GM21825 (cell line): ENCODE measurements at regions not wholly inside any gene's neighbourhood (a gene's known extent, or its start where the extent isn't known, plus 50 kb on each side); places are given as distances from the start of the nearest gene placed in this dataset.

Experiments used
- ATAC-seq: cut with Tn5 transposase; IDR thresholded peaks from one replicate; pipeline ENCODE4 v1.9.1; 2021; ENCODE audit warnings: mild to moderate bottlenecking, moderate library complexity; ENCODE audit not compliant: unreplicated experiment

DNA sequence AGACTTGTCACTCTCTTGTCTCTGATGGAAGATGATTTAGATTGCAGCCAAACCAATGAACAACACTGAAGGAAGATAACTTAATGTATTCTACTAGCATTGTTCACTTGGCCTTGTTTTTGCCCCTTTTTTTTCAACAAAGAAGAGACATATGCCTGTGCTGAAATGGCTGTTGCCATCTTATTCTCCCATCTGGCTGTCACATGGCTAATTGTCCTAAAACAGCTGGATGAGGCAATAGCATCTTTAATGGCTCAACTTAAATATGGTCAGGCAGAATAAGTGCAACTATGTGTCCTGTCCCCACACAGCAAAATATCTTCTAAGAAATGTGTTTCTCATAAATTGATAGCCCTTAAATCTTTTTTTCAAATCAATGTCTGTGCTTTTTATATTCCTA is 576.9 kb downstream of the TUSC7 start:
- ATAC-seq = no peak

DNA sequence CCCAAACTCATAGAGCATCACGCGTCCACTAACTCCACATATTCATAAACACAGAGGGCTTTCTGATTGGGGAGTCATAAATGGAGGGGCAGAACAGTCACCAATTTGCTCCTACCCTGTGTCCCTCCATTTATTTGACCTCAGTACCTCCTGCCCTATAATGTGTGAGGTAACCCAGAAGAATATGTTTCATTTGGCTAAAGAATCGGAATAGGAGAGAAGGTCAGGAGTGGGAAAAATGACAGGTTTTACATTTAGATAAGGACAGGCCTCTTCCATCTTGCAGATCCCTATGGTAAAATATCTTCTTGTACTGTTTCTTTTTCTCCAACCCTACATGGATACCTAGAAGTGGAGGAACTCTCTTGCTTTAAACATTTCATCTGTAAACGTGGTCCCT is 578.0 kb downstream of the TUSC7 start:
- no peak for ATAC-seq

DNA sequence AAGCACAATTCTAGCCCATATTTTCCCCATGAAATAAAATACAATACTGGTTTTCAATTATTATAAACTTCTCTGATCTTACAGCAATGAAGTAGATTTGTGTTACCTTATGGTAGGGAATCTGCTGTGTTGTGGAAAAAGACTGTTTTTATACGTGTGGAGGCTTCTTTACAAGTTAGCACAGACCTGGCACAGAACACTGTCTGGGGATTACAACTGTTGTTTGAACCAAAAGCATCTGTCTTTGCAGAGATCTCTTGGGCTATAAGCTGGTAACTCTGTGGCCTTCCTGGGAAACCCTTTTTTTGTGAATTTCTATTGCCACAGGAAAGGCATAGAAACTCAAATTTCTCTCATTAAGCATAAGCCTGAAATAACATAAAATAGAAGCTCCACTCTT is 581.9 kb downstream of the TUSC7 start:
- no peak for ATAC-seq

DNA sequence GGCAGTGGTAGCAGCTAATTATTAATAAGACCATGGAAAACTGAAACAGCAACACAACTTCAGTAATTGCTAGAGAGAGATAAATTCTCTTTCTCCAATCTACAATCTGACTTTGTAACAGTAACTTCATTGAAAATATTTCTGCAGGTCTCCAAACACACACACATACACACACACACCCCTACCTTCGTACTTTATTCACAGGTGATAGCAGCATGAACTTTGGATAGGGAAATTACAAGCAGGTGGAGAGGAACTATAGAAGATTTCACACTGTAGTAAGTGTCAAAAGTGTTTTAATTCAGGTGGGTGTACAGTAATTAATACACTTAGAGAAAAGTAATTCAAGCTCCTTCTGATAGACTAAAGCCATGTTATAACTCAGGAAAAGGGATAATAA is 587.5 kb downstream of the TUSC7 start:
- ATAC-seq = no peak

DNA sequence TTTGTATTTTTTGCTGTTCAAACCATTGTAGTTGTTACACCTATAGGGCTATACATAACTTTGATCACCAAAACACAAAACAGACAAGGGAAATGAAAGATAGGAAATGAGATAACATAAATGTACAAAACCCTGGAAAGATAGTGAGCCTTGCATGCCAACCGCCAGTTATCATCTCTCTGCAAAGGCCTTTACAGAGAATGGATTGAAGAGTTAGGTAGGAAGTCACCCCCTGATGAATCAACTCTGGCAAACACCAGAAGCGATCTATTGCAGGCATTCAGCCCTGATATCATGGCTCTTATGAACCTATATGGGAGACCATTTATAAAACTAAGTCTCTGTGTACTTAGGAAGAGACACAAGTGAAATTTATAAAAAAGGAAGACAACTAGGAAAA is 588.0 kb downstream of the TUSC7 start:
- no peak for ATAC-seq

DNA sequence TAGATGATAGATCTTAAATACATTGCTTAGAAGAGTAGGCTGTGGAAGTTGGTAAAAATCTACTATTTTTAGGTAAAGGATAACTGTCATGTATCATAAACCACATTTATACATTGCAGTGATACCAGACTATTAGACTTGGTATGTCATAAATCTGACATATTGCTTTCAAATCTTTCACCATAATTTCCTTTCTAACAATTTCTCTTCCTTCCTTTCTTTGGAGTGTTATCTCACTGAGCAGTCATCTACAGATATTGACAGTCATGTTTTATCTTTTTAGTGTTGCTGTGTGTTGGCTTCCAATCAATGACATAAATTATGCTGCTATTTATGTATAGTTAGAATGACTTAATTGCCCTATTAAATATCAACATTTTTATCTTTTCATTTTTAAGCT is 588.7 kb downstream of the TUSC7 start:
- ATAC-seq = no peak

DNA sequence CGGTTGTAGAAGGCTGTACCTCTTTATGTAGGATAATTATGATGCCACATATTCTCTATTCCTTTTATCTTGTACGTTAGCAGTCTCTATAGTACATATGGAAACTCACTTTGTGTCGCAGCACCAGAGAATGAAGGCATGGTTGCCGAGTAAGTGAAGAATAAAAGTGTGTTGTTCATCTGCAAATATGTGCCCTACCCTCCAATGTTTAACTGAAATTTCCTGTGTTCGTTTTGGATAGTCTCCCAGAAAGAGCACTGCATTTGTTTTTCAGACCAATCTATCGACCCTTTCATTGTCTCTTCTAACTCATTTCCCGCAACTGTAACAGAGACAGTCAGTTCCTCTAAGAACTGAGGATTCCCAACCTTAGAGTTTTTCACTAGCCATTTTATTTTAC is 592.8 kb downstream of the TUSC7 start:
- no peak for ATAC-seq

DNA sequence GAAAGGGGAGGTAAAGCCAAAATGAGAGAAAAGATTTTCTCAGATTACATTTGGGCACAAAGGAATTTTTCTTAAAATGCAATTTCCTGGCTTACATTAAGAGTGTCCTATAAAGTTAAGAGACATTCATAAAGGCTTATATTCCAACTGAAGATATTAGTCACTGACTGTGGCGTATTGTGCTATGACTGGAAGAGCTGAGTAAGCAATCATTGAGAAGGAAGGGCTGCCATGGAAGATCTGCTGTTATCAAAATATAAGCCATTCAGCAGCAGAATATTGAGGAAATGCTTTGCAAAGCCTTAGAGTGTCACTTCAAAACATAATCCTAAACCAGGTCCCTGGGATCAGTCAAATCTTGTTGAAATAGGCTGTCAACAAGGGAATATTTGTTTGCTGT is 593.9 kb downstream of the TUSC7 start:
- ATAC-seq = no peak

DNA sequence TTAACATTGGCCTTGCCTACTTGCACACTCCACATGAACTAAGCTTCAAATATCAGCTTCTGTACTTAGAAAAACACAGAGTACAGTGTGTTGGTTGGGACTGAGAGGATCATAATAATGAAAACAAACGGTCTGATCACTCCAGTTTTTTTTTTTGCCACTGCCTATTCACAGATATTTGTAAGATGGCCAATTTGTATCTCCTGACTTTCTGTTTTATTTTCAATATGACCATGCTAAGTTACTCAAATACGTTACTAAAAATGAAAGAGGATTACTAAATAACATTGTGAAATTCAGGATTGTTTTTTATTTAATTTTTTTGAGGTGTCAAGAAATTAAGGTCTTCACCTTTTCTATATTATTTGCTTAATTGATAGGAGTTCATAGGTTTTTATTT is 595.1 kb downstream of the TUSC7 start:
- ATAC-seq = no peak

DNA sequence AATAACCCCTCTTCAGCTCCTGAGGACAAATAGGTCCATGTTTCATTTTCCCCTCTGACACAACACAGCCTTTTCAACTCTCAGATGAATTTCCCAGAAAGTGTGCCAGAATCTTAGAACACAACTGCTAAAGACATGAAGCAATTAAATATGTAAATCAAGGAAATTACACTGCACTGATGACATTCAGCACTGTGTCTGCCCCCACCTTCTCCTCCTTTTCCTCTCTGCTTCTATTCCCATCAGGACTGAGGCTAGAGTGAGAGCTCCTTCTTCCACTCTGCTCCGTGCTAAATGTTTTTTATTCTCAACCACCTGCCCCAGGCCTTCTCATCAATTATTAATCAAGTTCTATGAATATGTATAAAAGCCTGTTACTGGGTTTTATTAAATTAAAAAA is 596.1 kb downstream of the TUSC7 start:
- ATAC-seq = no peak

DNA sequence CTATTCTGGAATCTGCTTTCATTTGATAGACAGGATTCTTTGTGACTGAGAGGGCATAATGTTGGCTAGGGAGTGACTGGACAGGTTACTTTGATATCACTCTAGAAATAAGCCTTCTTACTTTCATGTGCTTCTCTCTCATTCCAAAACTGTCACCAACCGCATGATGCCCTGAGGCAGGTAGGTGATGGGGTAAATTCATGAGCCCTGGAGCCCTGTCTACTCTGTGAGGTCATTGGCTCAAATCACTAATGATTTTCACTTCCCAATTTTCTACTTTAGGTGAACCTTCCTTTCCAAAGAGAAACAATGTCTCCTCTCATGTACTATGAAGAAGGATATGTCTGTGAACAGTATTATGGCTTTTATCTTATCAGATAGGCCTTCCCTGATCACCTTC is 596.7 kb downstream of the TUSC7 start:
- ATAC-seq = no peak

DNA sequence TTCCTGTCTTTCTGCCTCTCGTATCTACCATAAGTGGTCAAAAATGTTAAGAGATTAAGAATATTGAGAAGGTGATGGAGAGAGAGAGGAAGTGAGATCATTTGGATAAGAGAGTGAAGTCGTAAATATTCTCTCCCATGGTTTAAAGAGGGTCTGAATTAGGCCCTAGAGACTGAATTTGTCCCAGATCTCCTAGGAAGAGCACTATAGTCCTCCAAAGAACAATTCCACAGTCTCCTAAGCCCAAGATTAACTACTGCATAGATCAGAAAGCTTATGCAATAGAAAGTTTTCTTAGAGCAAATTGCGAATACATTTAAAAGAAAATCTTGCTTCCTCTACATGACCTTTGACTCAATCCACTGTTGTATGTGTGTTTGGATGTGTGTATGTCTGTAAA is 598.8 kb downstream of the TUSC7 start:
- ATAC-seq = no peak

DNA sequence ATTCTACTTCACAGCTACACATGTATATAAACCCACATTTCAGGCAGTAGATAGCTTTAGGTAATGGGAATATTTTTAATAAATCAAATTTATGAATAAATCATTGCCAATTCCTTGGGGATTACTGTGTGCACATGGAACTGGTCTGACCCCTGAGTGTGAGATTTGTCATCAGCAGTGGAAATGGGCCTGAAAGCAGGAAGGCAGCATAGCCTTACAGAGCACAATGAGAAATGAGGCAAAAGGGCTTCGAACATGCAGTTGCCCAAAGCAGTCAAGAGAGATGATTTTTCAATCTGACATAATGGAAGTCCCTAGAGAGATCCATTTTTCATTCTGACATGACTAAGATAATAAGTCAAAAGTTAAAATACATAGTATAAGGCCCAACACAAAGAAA is 599.2 kb downstream of the TUSC7 start:
- no peak for ATAC-seq

DNA sequence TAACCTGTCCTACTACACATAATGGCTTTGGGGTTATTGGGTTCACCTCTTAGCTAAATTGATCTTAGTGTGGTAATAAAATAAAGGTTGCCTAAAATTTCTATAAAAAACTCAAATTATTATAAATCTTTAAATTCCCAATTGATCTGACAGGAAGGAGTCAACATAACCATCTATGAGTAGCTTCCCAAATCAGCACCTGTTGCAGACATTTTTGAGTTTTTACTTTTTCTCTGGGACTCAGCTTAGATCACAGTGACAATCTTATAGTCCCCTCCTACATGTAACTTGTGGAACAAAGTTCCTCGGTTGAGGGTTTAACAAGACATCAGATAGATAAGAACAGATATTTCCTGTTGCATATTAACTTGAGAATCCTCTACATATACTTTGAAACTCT is 601.0 kb downstream of the TUSC7 start:
- no peak for ATAC-seq

DNA sequence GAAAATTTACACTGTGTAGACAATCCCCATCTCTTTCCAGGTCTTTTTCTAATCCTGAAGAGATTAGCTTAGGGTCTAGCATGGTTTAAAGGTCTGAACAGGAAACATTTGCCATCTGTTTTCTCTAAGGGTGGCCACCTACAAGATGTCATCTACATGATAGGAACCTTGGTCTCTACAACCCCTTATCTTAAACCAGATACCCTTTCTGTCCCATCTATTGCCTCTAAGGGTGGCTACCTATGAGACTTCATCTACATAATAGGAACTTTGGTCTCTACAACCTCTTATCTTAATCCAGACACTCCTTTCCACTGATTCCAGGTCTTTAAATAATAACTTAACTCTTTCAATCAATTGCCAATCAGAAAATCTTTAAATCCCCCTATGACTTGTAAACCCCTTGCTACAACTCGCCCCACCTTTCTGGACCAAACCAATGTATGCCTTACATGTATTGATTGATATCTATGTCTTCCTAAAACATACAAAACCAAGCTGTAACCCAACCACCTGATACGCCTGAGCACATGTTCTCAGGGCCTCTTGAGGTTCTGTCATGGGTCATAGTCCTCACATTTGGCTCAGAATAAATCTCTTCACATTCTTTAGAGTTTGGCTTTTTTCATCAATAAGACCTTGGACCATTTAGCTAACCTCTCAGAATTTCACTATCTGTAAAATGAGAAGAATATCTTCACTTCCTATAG is 605.0 kb downstream of the TUSC7 start:
- no peak for ATAC-seq

DNA sequence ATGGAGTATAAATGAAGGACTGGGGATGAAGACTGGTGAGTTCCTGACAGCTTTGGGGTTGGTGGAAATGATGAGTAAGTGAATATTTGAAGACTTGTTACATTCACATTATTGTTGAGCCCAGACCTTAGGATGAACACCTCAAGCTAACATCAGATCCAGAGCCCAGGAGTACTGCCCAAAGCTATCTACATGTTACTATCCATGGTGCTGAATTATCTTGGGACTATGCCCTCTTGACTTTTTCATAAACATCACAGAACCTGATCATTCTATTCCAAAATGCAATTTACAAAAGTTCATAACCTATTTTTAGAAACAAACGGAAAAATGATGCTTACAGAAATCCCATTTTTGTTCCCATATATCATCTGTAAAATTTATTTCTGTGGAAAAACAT is 613.3 kb downstream of the TUSC7 start:
- ATAC-seq = no peak

DNA sequence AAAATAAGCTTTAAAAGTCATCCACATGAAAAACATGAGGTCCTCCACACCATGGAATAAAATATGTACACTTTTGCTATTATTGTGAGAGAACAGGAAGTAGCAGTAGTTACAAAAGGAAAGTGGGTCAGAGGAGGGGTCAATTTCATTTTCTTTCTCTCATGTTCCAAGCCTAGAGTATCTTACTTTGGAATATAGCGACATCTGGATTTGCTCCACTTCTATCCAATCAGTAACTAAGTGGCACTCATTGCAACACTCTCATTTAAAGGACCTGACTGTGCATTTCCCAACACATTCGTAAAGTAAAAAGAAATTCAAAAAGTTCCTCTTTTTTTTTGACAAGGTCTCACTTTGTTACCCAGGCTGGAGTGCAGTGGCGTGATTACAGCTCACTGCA is 637.3 kb downstream of the TUSC7 start:
- no peak for ATAC-seq

DNA sequence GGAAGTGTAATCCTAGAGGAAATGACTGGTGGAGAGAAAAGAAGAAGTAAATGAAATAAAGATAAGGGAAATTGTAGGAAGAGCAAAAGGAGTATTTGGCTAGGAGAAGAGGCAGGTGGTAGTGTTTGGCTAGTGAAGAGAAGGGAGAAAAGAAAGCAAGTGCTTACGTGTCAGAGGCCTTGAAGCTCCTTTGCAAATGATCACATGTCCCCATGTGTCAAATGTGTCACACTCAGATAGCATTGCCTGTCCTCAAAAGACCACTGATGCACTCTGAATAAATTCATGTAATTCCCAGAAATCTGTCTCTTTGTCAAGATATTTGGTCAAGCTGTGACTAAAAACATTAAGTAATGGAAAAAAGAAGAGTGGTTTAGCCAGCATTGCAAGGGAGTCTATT is 639.3 kb downstream of the TUSC7 start:
- ATAC-seq = no peak

DNA sequence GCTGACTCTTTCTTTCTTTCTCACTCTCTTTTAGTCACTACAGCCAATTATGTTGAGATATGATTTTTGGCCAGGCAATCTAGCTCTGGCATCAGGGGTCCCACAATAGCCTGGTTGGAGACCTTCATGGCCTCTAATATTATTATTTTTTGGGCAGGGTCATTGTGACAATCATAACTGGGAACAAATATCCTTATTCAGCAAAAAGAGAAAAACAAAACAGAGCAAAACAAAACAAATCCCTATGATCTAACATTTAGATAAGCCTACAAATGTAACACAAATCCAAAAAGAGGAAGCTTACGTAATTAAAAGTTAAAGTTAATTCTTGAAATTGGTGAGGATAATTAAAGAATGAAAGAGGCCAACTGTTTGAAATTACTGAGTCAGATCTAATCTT is 640.0 kb downstream of the TUSC7 start:
- ATAC-seq = no peak

DNA sequence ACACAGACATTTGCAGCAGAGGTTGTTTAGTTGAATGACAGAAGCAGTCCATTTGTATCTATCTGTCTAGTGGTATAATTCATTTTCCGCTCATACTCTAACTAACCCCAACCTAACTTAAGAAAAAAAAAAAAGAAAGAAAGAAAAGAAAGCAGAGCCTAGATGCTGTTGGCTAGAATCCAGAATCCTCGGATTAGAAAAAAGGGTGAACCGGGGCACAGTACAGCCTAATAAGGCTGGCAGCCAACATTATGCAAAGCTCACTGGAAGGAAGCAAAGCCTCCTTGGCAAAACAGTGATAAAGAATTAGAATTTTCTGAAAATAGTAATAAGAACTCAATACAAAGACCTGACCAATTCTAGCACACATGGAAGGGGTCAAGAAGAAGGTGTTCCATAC is 640.8 kb downstream of the TUSC7 start:
- ATAC-seq = no peak

DNA sequence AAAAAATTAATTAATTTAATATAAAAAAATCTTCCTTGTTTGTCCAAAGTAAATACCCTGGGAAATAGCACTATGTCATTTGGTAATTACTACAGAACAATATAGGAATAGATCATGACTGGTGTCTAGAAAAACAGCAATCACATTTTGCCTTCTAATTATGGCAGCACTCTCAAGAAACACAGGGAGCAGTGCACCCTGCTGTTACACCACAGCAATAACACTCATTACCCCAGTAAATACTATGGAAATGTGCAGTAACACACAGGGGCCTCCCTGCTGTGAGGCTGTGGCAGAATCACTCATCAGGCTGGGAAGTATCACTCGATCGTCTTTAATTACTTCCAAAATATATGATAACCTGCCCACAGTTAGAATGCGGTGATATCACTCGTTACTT is 646.0 kb downstream of the TUSC7 start:
- ATAC-seq = no peak

DNA sequence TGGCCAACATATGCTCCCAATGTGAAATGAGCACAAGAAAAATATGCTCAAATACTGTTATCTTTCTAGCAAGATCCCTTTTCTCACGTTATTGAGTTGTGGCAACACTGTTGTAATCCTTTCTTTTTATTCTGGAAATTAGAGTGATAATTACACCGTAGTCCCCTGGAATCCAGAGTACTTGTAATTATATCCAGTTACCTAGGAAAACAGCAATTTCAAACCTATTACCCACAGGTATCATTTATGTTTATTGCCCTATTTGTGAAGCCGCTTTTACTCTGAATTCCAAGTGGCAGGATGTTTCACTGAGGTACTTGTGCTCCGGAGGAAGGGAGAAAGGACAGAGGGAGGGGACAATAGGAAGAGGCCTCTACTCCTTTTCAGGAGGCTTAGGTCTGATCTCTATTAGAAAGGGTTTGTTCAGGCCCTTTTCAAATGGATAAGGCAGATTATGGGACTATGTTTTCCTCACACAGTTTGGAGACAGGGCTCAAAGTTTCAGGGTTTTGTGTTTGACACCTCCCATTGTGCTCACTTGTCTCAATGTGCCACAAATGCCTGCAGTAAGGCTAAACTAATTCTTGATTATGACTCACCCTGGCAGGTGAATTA is 646.6 kb downstream of the TUSC7 start:
- no peak for ATAC-seq

DNA sequence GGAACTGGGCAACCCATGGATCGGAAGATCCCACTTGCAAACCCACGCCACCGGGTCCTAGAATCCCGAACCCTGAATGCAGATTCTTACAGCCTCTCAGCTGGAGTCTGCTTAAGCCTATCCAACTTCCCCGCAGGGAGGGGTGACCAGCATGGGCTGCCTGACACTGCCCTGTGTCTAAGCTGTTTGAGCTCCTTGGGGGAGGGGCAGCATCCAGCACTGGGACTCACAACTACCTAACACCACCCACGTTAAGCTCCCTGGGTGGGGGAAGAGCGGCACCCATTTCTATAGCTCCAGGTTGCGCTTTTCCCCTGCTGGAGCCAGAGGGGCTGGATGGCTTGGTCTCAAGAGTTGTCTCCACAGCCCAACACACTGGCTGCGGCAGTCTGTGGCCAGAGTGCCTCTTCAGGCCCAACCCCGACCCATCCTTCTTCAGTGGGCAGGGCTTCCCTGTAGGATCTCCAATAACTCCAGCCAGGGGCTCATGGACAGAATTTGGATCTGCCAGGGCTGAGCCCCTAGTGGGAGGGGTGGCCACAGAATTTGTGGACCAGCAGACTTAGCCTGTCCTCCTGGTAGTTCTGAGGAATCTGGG is 649.2 kb downstream of the TUSC7 start:
- ATAC-seq = no peak
